Smooth muscle cell of the brain vasculature (primary cell): ENCODE measurements at regions not wholly inside any gene's neighbourhood (a gene's known extent, or its start where the extent isn't known, plus 50 kb on each side); places are given as distances from the start of the nearest gene placed in this dataset.
"Not testable (repeated sequence)": the region's sequence is repeated elsewhere in the genome, so short reads cannot be mapped to it uniquely, and the experiment has no call there.

ENCODE experiments used
- DNase-seq: peaks from one replicate; pipeline ENCODE4 v3.0.0-alpha.2; 2012; ENCODE audit warnings: low read depth, low spot score

GRCh38 chr18:53935399-53935798 lies 289.1 kb downstream of the MBD2 start:
- no peak for DNase-seq

- DNase-seq, result no peak
These were observed 304.0 kb downstream of the MBD2 start for GRCh38 chr18:53920312-53921075.

GRCh38 chr18:53918091-53918490 lies 306.4 kb downstream of the MBD2 start:
- no peak for DNase-seq

DNA sequence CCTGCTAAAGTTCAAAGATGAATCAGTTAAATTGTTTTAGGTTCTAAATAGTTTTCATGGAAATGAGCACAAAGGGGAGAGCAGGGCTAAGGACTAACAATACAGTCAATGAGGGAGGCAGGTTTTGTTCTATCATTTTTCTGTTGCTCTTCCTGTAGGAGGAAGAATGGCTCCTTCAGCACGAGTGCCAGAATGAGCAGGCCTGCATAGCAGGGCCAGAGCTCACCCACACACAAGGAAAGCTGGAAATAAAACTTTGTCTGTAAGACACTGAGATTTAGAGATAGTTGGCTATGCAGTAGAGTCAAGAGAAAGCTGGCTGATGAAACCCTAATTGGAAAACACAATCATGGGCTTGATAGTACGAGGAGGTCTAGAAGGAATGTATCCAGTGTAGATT lies 313.3 kb downstream of the MBD2 start:
- DNase-seq, result no peak

GRCh38 chr18:53909668-53910067 lies 314.8 kb downstream of the MBD2 start:
- no peak for DNase-seq

DNA sequence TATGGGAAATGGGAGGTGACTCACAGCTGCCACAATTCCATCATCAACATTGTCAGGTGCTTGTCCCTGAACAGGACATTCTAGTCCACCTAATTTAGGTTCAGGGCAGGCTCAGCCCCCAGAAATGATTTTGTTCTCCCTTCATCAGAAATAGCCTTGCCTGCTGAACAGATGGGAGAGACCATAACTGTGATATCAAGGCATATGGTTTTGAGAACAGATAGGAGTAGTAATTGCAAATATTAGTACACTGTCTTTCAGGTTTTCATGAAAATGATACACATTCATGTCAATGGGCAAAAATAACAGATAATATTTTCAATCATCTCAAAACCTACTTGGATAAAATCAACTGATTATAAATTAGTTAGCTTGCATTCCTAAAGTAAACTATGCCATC lies 316.5 kb downstream of the MBD2 start:
- DNase-seq, result no peak

- no peak for DNase-seq
These were observed 317.8 kb downstream of the MBD2 start for GRCh38 chr18:53906681-53907080.

DNA sequence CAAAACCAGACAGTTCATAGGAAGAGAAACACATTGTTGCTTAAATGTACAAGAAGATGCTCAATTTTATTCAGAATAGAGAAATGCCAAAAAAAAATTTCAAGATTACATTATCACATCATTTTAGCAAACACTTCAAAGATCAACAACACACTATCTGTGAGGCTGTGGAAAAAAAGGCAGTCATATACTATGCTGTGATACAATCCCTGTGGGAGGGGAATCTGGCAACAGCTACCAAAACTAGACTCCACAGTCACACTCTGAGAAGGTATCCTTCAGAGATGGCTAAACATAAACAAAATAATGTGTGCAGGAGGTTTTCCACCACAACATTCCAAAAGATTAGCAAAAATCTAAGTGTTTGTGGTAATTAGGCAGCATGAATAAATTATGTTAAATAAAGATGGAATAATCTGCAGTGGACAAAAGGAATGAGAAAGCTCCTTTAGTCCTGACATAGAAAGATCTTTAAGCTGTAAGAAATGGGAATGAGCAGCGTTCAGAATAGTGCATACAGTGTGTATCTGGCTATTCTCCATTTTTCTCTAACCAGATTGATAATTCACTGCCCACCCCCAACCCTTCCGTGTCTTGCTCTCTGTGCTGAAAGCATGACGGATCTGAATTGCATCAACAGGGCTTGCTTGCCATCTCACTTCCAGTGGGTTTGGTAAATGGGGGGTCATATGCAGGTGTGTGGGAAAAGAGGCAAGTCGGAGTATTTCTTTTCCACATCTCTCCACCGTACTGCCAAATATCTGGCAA lies 329.6 kb downstream of the MBD2 start:
- no peak for DNase-seq

GRCh38 chr18:53887447-53887846 lies 337.0 kb downstream of the MBD2 start:
- DNase-seq, result no peak

DNA sequence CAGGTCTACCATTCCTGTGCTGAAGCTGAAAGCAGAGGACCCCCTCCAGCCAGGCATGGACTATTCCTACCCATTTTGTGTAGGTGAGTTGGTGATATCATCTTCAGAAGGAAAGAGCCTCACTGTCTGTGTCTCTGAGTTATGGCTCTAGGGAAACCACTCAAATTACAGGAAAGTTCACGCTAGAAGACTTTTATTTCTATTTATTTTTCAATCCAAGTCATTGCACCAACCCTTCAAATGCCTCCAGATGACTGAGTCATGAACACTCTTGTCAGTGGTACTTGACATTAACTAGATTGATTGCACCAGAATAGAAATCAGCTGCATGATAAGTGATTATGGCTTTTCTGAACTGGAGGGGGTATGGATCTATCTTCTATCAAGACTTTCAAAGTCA lies 338.4 kb downstream of the MBD2 start:
- no peak for DNase-seq

DNA sequence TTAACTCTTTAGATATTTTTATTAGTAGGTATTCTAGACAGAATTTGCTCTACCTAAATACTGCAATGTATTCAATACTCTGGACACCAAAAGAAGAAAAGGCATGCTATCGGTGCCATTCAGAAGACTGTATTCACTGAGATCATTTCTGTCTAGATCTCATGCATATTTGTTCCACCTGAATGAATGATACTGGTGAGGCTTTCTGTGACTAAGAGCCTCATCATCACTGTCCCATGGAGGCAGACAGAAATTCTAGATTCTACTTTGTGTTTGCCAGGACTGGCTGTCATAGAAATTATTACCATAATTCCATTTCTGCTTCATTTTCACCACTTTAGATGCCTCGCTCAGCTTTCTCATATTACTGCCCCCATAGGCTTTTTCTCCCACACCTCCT lies 340.7 kb downstream of the MBD2 start:
- DNase-seq, result no peak

DNA sequence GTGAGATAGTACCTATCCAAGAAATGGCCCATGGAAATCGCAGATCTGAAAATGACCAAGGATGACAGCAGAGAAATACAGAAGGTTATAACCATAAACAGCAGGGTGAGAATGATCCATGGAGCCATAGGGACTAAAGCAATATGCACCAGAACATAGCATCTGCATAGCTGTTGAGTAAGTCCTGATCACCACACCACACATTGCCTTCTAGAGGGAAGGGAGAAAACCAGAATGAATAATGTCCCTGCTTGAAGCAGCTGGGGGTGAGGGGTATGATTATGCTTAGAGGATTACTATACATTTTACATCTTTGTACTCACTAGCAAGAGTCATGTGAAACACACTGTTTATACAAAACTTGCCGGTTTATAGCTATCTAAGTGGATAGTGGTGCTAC lies 350.4 kb downstream of the MBD2 start:
- no peak for DNase-seq

DNA sequence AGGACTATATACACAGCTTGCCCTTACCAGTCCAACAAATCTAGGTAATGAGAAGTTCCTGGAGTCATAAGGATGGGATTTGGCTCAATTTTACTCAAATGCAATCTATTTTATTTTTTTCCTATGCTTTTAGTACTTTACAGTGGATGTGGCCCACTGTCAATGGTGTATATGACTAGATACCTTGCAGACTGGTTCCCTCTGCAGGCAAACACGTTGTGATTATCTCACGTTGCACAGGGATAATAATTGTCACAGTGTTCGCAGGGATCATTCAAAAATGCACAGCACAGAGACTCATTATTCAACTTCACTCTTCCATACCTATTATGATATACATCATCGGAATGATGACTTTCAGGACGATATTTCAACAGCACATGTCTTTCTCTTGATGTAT lies 359.7 kb downstream of the MBD2 start:
- DNase-seq, result no peak

GRCh38 chr18:53862921-53863320 lies 361.5 kb downstream of the MBD2 start:
- no peak for DNase-seq

GRCh38 chr18:53861185-53861584 lies 363.3 kb downstream of the MBD2 start:
- DNase-seq, result no peak

DNA sequence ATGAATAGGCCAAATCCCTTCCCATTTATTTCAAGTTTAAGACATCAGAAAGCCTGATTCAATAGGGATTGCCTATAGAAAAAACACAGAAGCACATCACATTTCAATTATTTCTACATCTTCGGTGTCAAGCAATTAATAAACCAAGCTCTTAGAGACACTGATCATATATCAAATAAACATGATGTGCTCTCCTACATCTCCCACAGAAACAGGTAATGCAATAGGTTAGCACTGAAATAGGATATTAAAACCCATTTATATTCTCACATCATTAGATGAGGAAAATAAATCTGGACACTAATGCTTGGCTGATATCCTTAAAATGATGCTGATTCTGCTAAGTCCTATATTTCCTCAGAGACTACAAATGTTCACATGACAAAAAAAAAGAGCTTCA lies 364.7 kb downstream of the MBD2 start:
- DNase-seq, result no peak

DNA sequence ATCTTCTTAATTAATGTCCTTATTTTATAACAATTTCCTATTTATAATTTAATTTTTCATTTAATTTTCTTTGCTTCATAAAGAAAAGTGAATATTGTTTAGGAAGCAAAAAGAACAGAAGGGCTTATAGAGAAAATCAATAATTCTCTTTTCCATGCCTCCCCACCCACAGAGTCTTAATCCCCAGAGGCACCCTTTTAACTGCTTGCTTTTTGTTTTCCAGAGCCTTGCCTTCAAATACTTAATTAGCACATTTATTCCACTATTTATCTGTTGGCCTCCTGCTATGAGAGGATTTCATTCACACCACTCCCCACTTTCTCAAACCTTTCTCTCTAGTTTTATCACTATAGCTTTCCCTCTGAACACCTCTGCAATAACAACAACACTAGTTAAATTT lies 373.6 kb downstream of the MBD2 start:
- no peak for DNase-seq

DNA sequence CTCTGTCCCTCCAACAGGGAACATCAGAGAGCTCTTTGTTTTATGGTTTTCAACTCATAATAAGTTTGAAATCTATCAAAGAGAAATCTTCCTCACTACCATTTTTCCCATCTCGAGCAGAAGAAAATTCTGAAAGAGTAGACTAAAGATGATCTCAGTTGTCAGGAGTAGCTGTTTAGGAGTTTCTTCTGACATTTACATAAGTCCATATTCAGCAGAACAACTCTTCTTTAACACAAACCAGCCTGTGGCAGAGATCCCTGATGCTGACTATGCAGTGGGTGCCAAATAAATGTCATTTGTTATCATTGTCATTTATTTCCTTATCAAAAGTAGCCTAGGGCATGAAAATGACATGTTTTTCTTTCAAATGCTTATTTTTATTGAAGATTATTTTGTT lies 380.7 kb downstream of the MBD2 start:
- no peak for DNase-seq

DNA sequence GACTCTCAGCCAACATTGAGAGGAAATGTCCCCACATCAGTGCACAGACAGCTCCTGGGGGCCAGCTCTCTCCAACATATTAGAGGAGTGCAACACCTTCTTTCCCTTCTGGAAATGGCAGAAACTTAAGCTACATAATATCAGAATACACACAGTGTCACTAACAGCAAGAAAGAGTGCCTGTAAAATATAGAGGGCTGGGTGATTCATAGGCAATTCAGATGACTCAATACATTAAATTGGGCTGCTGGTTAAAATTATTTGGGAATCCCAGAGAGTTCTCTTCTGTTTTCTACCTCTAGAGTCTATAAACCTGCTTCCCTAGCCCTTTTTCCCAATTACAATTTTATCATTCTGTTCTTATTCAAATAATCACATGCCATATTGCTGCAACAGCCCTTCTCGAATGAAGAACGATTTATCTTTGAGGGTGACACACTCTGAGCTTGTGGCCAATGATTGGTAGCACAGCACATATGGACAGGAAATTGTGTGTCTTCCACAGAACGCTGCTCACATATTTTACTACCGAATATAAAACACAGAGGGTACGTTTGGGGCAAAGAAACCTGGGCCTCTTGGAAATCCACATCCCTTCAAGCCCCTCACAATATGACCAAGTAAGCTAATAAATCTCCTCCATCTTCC lies 381.2 kb downstream of the MBD2 start:
- no peak for DNase-seq

GRCh38 chr18:53838746-53839145 lies 385.7 kb downstream of the MBD2 start:
- no peak for DNase-seq

- DNase-seq, result not testable (repeated sequence)
These were observed 403.3 kb downstream of the MBD2 start for GRCh38 chr18:53821141-53821540.

DNA sequence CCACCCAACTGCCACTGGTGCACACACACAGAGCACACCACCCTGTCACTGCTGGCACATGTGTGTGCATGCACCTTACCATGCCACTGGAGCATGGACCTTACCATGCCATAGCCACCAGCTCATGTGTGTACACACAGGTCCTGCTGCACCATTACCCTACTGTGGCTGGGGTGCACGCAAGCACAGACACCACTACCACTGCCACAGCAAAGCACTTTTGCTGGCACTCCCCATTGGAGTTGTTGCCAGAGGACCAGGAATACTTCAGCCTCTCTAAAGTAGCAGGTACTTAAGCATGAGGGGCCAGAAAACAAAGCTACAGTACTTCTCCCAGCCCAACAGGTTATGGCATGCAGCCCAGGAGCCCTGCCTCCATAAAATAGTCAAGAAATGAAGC lies 404.8 kb downstream of the MBD2 start:
- no peak for DNase-seq

GRCh38 chr18:53819174-53819573 lies 405.3 kb downstream of the MBD2 start:
- no peak for DNase-seq
